IMR-90 (cell line): ENCODE measurements at regions not wholly inside any gene's neighbourhood (a gene's known extent, or its start where the extent isn't known, plus 50 kb on each side); places are given as distances from the start of the nearest gene placed in this dataset.

ENCODE experiments used
- ATAC-seq: fragments of 200-7000 bp; cut with Tn5 transposase; 2 replicates; pipeline ENCODE4 v1.9.1; 2020; ENCODE audit warnings: low read depth, mild to moderate bottlenecking, moderate library complexity
- BruUV-seq: library from RNA; stranded (reverse); fragments of 400-500 nt; replicated peaks from 2 replicates; lab custom pipeline; 2021; lab: Mats Ljungman, UMichigan
- CTCF ChIA-PET: fragments of 300-600 bp; formaldehyde crosslinking; extraction: SDS; loops from one replicate; lab custom pipeline; 2021; ENCODE audit warnings: antibody characterized with exemption; lab: Yijun Ruan, JAX
- POLR2A ChIA-PET: fragments of 300-600 bp; sonication (Branson Sonifier 250); formaldehyde crosslinking; loops from one replicate; lab custom pipeline; 2022; ENCODE audit warnings: antibody characterized with exemption; ENCODE audit not compliant: unreplicated experiment; lab: Charles Lee
- DNase-seq: peaks from one replicate; pipeline ENCODE4 v3.0.0; 2013
- H2AFZ ChIP-seq: replicated peaks from 2 replicates; pipeline ENCODE3; 2013; ENCODE audit warnings: low read length, mild to moderate bottlenecking; ENCODE audit not compliant: poor library complexity
- H2AK5ac ChIP-seq: 2 replicates; pipeline ENCODE4 v1.6.1; 2013; ENCODE audit warnings: low read depth, low read length, inconsistent platforms
- H2AK9ac ChIP-seq: replicated peaks from 2 replicates; pipeline ENCODE3; 2013; ENCODE audit warnings: mild to moderate bottlenecking, low read depth, low read length, moderate library complexity; ENCODE audit not compliant: poor library complexity
- H2BK120ac ChIP-seq: 2 replicates; pipeline ENCODE4 v1.6.1; 2013; ENCODE audit warnings: low read depth, low read length, inconsistent platforms
- H2BK15ac ChIP-seq: 3 replicates; pipeline ENCODE4 v1.6.1; 2013; ENCODE audit warnings: low read depth, low read length, inconsistent platforms
- H2BK20ac ChIP-seq: 2 replicates; pipeline ENCODE4 v1.6.1; 2013; ENCODE audit warnings: low read depth, mild to moderate bottlenecking, inconsistent platforms, low read length, moderate library complexity
- H2BK5ac ChIP-seq: 2 replicates; pipeline ENCODE4 v1.6.1; 2013; ENCODE audit warnings: mild to moderate bottlenecking, low read depth, low read length, inconsistent platforms; ENCODE audit not compliant: poor library complexity, severe bottlenecking
- H3K14ac ChIP-seq: replicated peaks from 2 replicates; pipeline ENCODE4 v1.6.1; 2013; ENCODE audit warnings: low read depth, low read length, inconsistent platforms
- H3K18ac ChIP-seq: 2 replicates; pipeline ENCODE4 v1.6.1; 2013; ENCODE audit warnings: low read depth, low read length, control low read depth
- H3K23ac ChIP-seq: 2 replicates; pipeline ENCODE4 v1.6.1; 2013; ENCODE audit warnings: low read depth, low read length, inconsistent platforms
- H3K27ac ChIP-seq: 2 replicates; pipeline ENCODE4 v1.5.1; 2013; ENCODE audit warnings: mild to moderate bottlenecking, control low read depth, low read length; ENCODE audit not compliant: insufficient read depth
- H3K27me3 ChIP-seq: 2 replicates; pipeline ENCODE4 v1.6.1; 2013; ENCODE audit warnings: low read length; ENCODE audit not compliant: control insufficient read depth, insufficient read depth
- H3K36me3 ChIP-seq: 2 replicates; pipeline ENCODE4 v1.6.1; 2013; ENCODE audit warnings: low read length, mixed read lengths; ENCODE audit not compliant: control insufficient read depth, insufficient read depth
- H3K4ac ChIP-seq: 2 replicates; pipeline ENCODE4 v1.6.1; 2013; ENCODE audit warnings: low read depth, low read length, inconsistent platforms
- H3K4me1 ChIP-seq: 2 replicates; pipeline ENCODE4 v1.6.1; 2013; ENCODE audit warnings: low read length, mixed read lengths; ENCODE audit not compliant: control insufficient read depth, insufficient read depth
- H3K4me2 ChIP-seq: 2 replicates; pipeline ENCODE4 v1.6.1; 2013; ENCODE audit warnings: low read depth, mild to moderate bottlenecking, control low read depth, low read length, moderate library complexity
- H3K4me3 ChIP-seq: 2 replicates; pipeline ENCODE4 v1.5.1; 2013; ENCODE audit warnings: low read depth, mild to moderate bottlenecking, control low read depth, low read length, moderate library complexity; ENCODE audit not compliant: insufficient read depth
- H3K56ac ChIP-seq: 2 replicates; pipeline ENCODE4 v1.6.1; 2013; ENCODE audit warnings: low read length, inconsistent platforms; ENCODE audit not compliant: insufficient read depth; ENCODE audit errors: extremely low read depth
- H3K79me1 ChIP-seq, 2 experiments: 2 replicates each; pipeline ENCODE4 v1.6.1; 2013; ENCODE audit warnings: low read length in 2 of 2, inconsistent platforms in 1 of 2, low read depth in 1 of 2
- H3K9ac ChIP-seq: 2 replicates; pipeline ENCODE4 v1.6.1; 2013; ENCODE audit warnings: low read depth, low read length, control low read depth
- H3K9me1 ChIP-seq: 2 replicates; pipeline ENCODE4 v1.6.1; 2013; ENCODE audit warnings: low read length, inconsistent platforms; ENCODE audit not compliant: insufficient read depth
- H3K9me3 ChIP-seq: 2 replicates; pipeline ENCODE4 v1.6.1; 2013; ENCODE audit warnings: low read length; ENCODE audit not compliant: control insufficient read depth, insufficient read depth
- H4K20me1 ChIP-seq: 2 replicates; pipeline ENCODE4 v1.6.1; 2013; ENCODE audit warnings: low read length, inconsistent platforms; ENCODE audit not compliant: insufficient read depth
- H4K5ac ChIP-seq: 2 replicates; pipeline ENCODE4 v1.6.1; 2013; ENCODE audit warnings: mild to moderate bottlenecking, low read depth, low read length, control low read depth
- H4K8ac ChIP-seq, 2 experiments: 2 replicates each; pipeline ENCODE4 v1.6.1; 2013; ENCODE audit warnings: low read depth in 2 of 2, low read length in 2 of 2, control low read depth in 1 of 2, inconsistent platforms in 1 of 2
- H4K91ac ChIP-seq: 2 replicates; pipeline ENCODE4 v1.6.1; 2013; ENCODE audit warnings: low read depth, low read length, inconsistent platforms; ENCODE audit not compliant: insufficient read depth
- CHD1 ChIP-seq: IDR thresholded peaks from 2 replicates; pipeline ENCODE4 v1.6.1; 2012; ENCODE audit warnings: low read depth, low read length, improper control_type of control experiment
- FOS ChIP-seq: fragments of 150-350 bp; IDR thresholded peaks from 2 replicates; pipeline ENCODE4 v1.6.1; 2016; ENCODE audit warnings: low read depth, low read length
- MAFK ChIP-seq: IDR thresholded peaks from 2 replicates; pipeline ENCODE4 v1.6.1; 2012; ENCODE audit warnings: low read depth, low read length, improper control_type of control experiment
- RFX5 ChIP-seq: IDR thresholded peaks from 2 replicates; pipeline ENCODE4 v1.8.0; 2012; ENCODE audit warnings: low read depth, mild to moderate bottlenecking, low read length, moderate library complexity
- SMC3 ChIP-seq: fragments of 150-350 bp; IDR thresholded peaks from 2 replicates; pipeline ENCODE4 v1.6.1; 2016; ENCODE audit warnings: low read depth, mild to moderate bottlenecking, antibody characterized with exemption, low read length, moderate library complexity
- WGBS, 2 experiments: methylation state at CpG; one replicate each; pipeline versions ENCODE4 v1.1.5 to v1.1.7; 2013; ENCODE audit warnings: missing lambda C conversion rate in 2 of 2; ENCODE audit not compliant: insufficient read length in 1 of 2; ENCODE audit errors: extremely low coverage in 2 of 2; 5-methylcytosine and 5-hydroxymethylcytosine counted together
- dilution Hi-C: fragments of 300-500 bp; cut with HindIII; formaldehyde crosslinking; loops from one replicate; pipeline ENCODE4 v1.14.3; 2018; ENCODE audit warnings: low sequenced_read_pairs; ENCODE audit not compliant: unreplicated experiment
- in situ Hi-C: fragments of 300-500 bp; cut with MboI; formaldehyde crosslinking; loops from 3 replicates; pipeline ENCODE4 v1.14.3; 2019; ENCODE audit warnings: low sequenced_read_pairs, inconsistent platforms, mixed read lengths
- intact Hi-C: fragments of 100-400 bp; cut with micrococcal nuclease; formaldehyde crosslinking; loops from 2 replicates; pipeline ENCODE4 v1.10.0; 2022

DNA sequence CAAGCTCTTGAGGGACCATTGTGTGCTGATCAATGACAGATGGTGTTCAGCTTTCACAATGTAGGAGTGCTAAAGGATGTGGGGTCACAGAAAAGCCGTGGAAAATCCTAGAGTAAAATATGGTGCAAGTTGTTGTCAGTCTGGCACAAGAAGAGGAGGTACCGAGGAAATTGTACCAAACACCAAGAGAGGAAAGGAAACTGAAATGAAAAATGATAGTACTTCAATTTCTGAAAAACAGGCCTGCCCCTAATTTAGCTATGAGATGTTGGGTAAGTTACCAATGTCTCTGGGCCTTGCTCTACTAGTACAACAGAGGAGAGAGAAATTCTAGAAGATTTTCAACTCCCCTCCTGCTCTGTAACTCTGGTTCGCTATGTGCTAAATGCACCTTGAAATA lies 78.8 kb upstream of the PELI1 start:
- H3K4me3 ChIP-seq = no peak overlapping the region
- no peak overlapping the region for H3K4ac ChIP-seq
- no peak overlapping the region for H3K23ac ChIP-seq
- ChIA-PET POLR2A (no interaction called here), CTCF (no interaction called here)
- no peak overlapping the region for H4K5ac ChIP-seq
- no peak overlapping the region for H2BK20ac ChIP-seq
- H3K18ac ChIP-seq = no peak overlapping the region
- TF ChIP-seq RFX5 (no peak), CHD1 (no peak), MAFK (no peak), SMC3 (no peak), FOS (no peak)
- H3K9me3 ChIP-seq = no peaks in the 10 kb centered on the region
- H2AK5ac ChIP-seq = no peak overlapping the region
- dilution Hi-C loops = no loop called here
- H3K4me2 ChIP-seq = no peak overlapping the region
- H3K36me3 ChIP-seq = no peaks in the 10 kb centered on the region
- H4K91ac ChIP-seq = no peak overlapping the region
- BruUV-seq = no TSS peak
- no peak overlapping the region for H2BK120ac ChIP-seq
- H4K20me1 ChIP-seq = no peaks in the 10 kb centered on the region
- no peak for DNase-seq
- H3K56ac ChIP-seq = no peak overlapping the region
- intact Hi-C loops = no loop called here
- H2BK5ac ChIP-seq = no peak overlapping the region
- no peak overlapping the region for H2BK15ac ChIP-seq
- no peaks in the 10 kb centered on the region for H3K9me1 ChIP-seq
- 38% methylated on average over 2 of the region's 3 CpGs; no CpG with 5 or more reads in 1 of the 2 experiments for WGBS, 2 experiments
- no peaks in the 10 kb centered on the region for H3K79me1 ChIP-seq
- in situ Hi-C loops = no loop called here
- H3K4me1 ChIP-seq = no peaks in the 10 kb centered on the region
- no peak overlapping the region for H2AFZ ChIP-seq
- H3K27me3 ChIP-seq = peaks cover 36% of the 10 kb centered on the region
- no peak overlapping the region for H3K9ac ChIP-seq
- H2AK9ac ChIP-seq = no peak overlapping the region
- no peak overlapping the region for H3K27ac ChIP-seq
- no peak for ATAC-seq
- no peak overlapping the region for H4K8ac ChIP-seq
- no peak overlapping the region for H3K14ac ChIP-seq
